PC-3 (cell line): ENCODE measurements at regions not wholly inside any gene's neighbourhood (a gene's known extent, or its start where the extent isn't known, plus 50 kb on each side); places are given as distances from the start of the nearest gene placed in this dataset.

ENCODE experiments used
- EZH2 ChIP-seq: fragments of 300-600 bp; sonication (generic); IDR thresholded peaks from one replicate; pipeline ENCODE4 v1.6.1; 2017; ENCODE audit warnings: antibody characterized with exemption, mild to moderate bottlenecking, low read length; ENCODE audit not compliant: unreplicated experiment
- TF ChIP-seq, protein P1 (sequence below): fragments of 300-600 bp; sonication (generic); conservative IDR thresholded peaks from 2 replicates; pipeline ENCODE4 v1.5.1; 2017; ENCODE audit warnings: antibody characterized with exemption, low read depth, mild to moderate bottlenecking, low read length

DNA sequence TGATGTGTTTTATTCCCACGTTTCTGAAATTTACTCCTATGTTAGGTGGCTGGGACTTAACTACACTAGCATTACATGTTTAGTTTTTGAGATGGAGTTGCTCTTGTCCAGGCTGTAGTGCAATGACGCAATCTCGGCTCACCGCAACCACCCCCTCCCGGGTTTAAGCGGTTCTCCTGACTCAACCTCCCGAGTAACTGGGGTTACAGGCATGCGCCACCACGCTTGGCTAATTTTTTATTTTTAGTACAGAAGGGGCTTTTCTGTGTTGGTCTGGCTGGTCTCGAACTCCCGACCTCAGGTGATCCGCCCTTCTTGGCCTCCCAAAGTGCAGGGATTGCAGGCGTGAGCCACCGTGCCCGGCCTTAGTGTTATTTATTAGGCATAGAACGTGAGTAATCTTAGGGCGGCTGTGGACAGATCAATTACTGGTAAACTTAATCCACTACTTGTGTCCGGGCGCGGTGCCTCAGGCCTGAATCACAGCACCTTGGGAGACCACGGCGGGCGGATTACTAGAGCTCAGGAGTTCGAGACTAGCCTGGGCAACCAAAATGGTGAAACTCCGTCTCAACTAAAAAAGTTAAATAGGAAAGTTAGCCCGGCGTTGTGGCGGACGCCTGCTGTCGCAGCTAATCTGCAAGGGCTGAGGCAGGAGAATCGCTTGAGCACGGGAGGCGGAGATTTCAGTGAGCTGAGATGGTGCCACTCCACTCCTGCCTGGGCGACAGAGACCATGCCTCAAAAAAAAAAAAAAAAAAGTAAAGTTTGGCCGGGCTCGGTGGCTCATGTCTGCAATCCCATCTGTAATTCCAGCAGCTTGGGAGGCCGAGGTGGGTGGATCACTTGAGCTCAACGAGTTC lies 123.7 kb upstream of the BTN3A2 start:
- TF ChIP-seq, protein P1, sequence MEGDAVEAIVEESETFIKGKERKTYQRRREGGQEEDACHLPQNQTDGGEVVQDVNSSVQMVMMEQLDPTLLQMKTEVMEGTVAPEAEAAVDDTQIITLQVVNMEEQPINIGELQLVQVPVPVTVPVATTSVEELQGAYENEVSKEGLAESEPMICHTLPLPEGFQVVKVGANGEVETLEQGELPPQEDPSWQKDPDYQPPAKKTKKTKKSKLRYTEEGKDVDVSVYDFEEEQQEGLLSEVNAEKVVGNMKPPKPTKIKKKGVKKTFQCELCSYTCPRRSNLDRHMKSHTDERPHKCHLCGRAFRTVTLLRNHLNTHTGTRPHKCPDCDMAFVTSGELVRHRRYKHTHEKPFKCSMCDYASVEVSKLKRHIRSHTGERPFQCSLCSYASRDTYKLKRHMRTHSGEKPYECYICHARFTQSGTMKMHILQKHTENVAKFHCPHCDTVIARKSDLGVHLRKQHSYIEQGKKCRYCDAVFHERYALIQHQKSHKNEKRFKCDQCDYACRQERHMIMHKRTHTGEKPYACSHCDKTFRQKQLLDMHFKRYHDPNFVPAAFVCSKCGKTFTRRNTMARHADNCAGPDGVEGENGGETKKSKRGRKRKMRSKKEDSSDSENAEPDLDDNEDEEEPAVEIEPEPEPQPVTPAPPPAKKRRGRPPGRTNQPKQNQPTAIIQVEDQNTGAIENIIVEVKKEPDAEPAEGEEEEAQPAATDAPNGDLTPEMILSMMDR = no peak
- no peak for TF ChIP-seq EZH2
